Breast epithelium (tissue), 3 donors: ENCODE measurements at regions not wholly inside any gene's neighbourhood (a gene's known extent, or its start where the extent isn't known, plus 50 kb on each side); places are given as distances from the start of the nearest gene placed in this dataset.

Experiments used
- CTCF ChIP-seq, 3 donors: fragments of 450-650 bp; IDR thresholded peaks; one replicate each; pipeline ENCODE4 v1.5.1; 2016 to 2017; ENCODE audit warnings: antibody characterized with exemption in 3 of 3, mild to moderate bottlenecking in 3 of 3, moderate library complexity in 3 of 3
- POLR2A ChIP-seq: fragments of 450-650 bp; IDR thresholded peaks from one replicate; pipeline ENCODE4 v1.6.1; 2016; ENCODE audit warnings: antibody characterized with exemption, mild to moderate bottlenecking, moderate library complexity
- POLR2AphosphoS5 ChIP-seq, 3 donors: sonication (generic); formaldehyde crosslinking; IDR thresholded peaks; one replicate each; pipeline ENCODE4 v1.6.1; 2017; ENCODE audit warnings: antibody characterized with exemption in 3 of 3

- TF ChIP-seq CTCF (IDR thresholded peaks at IDR 0.05), result no peak
- no peak for TF ChIP-seq POLR2A
- TF ChIP-seq POLR2AphosphoS5 (IDR thresholded peaks at IDR 0.05), result no peak
These were observed 215.0 kb downstream of the TPRG1 start for GRCh38 chr3:189386739-189387138.
